GM12872 (cell line): ENCODE measurements at regions not wholly inside any gene's neighbourhood (a gene's known extent, or its start where the extent isn't known, plus 50 kb on each side); places are given as distances from the start of the nearest gene placed in this dataset.
A peak's percentile ranks its signal among the peaks of the same experiment; 100 is the strongest.

Experiments used
- CTCF ChIP-seq: IDR thresholded peaks from 3 replicates; pipeline ENCODE4 v1.5.1; 2011; ENCODE audit warnings: low read depth, mild to moderate bottlenecking, low read length, moderate library complexity; ENCODE audit not compliant: insufficient read depth

GRCh38 chr13:97853550-97853949 is 99.9 kb upstream of the IPO5 start:
- TF ChIP-seq CTCF, result no peak

GRCh38 chr13:97855570-97856303 is 97.7 kb upstream of the IPO5 start:
- peak; percentile 78 for TF ChIP-seq CTCF

DNA sequence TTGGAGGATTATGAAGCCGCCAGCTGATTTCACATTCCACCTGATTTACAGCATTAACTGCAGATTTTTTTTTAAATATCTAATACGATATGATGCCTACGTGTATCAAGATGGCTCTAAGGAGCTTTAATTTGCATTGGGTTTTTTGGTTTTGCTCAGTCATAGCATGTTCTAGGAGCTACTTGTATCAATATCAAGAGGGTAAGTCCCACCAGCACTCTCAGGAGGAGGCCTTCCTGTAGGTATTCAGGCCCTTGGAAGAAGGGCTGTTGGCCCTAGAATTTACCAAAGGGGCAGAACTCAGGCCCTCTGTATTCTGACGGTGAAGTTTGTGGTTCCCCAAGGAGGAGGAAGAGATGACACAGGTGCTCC is 97.2 kb upstream of the IPO5 start:
- no peak for TF ChIP-seq CTCF

- TF ChIP-seq CTCF, result no peak
Measured at GRCh38 chr13:97858161-97858560, 95.3 kb upstream of the IPO5 start.

- TF ChIP-seq CTCF, result no peak
Measured at GRCh38 chr13:97866346-97866745, 87.1 kb upstream of the IPO5 start.

GRCh38 chr13:97866751-97867150 is 86.7 kb upstream of the IPO5 start:
- no peak for TF ChIP-seq CTCF

GRCh38 chr13:97873398-97873797 is 80.1 kb upstream of the IPO5 start:
- TF ChIP-seq CTCF, result no peak

DNA sequence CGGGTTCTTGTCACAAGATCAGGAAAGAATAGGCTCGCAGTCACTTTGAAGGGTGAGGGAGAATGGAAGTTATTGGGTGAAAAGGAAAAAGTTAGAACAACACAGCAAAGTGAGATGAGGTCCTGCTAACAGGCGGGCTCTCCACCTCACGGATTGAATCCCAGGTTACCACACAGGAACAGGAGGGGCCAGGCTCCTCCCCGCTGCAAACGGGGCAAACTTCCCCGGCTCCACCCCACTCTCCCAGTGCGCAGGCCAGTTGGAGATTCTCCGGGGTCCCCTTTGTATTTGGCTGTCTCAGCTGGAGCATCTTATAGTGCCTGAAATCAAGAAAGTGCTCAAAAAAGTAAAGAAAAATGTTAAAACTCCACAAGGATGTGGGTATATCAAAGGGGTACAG is 78.3 kb upstream of the IPO5 start:
- no peak for TF ChIP-seq CTCF
